Central memory CD8-positive, alpha-beta T cell (primary cell): ENCODE measurements at regions not wholly inside any gene's neighbourhood (a gene's known extent, or its start where the extent isn't known, plus 50 kb on each side); places are given as distances from the start of the nearest gene placed in this dataset.

ENCODE experiments used
- ATAC-seq: fragments of 150-1000 bp; cut with Tn5 transposase; replicated peaks from 2 replicates; pipeline ENCODE4 v1.10.0; 2022; ENCODE audit warnings: mild to moderate bottlenecking, moderate FRiP score, moderate number of reproducible peaks; ENCODE audit not compliant: poor library complexity, severe bottlenecking; ENCODE audit errors: extremely low read depth
- DNase-seq, 2 donors: peaks; one replicate each; pipeline ENCODE4 v3.0.0; 2021; ENCODE audit warnings: low spot score in 2 of 2
- H3K27ac Mint-ChIP-seq: one replicate; pipeline ENCODE4 v1.8.0; 2022; ENCODE audit warnings: low read depth, mild to moderate bottlenecking, moderate library complexity, mixed read lengths
- H3K27me3 Mint-ChIP-seq: one replicate; pipeline ENCODE4 v1.8.0; 2022; ENCODE audit warnings: mixed read lengths
- H3K36me3 Mint-ChIP-seq: one replicate; pipeline ENCODE4 v1.8.0; 2022; ENCODE audit warnings: mild to moderate bottlenecking, moderate library complexity, mixed read lengths; ENCODE audit not compliant: insufficient read depth
- H3K4me1 Mint-ChIP-seq: one replicate; pipeline ENCODE4 v1.8.0; 2022; ENCODE audit warnings: mixed read lengths
- H3K4me3 Mint-ChIP-seq: one replicate; pipeline ENCODE4 v1.8.0; 2022; ENCODE audit warnings: mild to moderate bottlenecking, moderate library complexity, mixed read lengths
- H3K9me3 Mint-ChIP-seq: one replicate; pipeline ENCODE4 v1.8.0; 2022; ENCODE audit warnings: mixed read lengths

GRCh38 chr11:79932612-79933011, 491.8 kb upstream of the TENM4 start:
- peaks cover 11% of the 10 kb centered on the region for H3K9me3 Mint-ChIP-seq
- H3K27ac Mint-ChIP-seq: no peak overlapping the region
- ATAC-seq (no peak), DNase-seq (no peak)
- H3K4me3 Mint-ChIP-seq: no peak overlapping the region
- no peaks in the 10 kb centered on the region for H3K36me3 Mint-ChIP-seq
- no peaks in the 10 kb centered on the region for H3K4me1 Mint-ChIP-seq
- no peaks in the 10 kb centered on the region for H3K27me3 Mint-ChIP-seq

- Mint-ChIP-seq H3K9me3 (peaks cover 11% of the 10 kb centered on the region), H3K4me1 (no peaks in the 10 kb centered on the region), H3K27me3 (no peaks in the 10 kb centered on the region), H3K36me3 (no peaks in the 10 kb centered on the region), H3K27ac (no peak overlapping the region), H3K4me3 (no peak overlapping the region)
- DNase-seq (no peak), ATAC-seq (no peak)
Measured at GRCh38 chr11:79931692-79932091, 490.9 kb upstream of the TENM4 start.

GRCh38 chr11:79926707-79927106, 485.9 kb upstream of the TENM4 start:
- peaks cover 6% of the 10 kb centered on the region for H3K9me3 Mint-ChIP-seq
- ATAC-seq (no peak), DNase-seq (no peak)
- H3K27ac Mint-ChIP-seq: no peak overlapping the region
- no peak overlapping the region for H3K4me3 Mint-ChIP-seq
- H3K4me1 Mint-ChIP-seq: no peaks in the 10 kb centered on the region
- no peaks in the 10 kb centered on the region for H3K27me3 Mint-ChIP-seq
- no peaks in the 10 kb centered on the region for H3K36me3 Mint-ChIP-seq

- no peak overlapping the region for H3K4me3 Mint-ChIP-seq
- no peak for ATAC-seq
- no peak for DNase-seq
Measured at GRCh38 chr11:79925570-79925969, 484.7 kb upstream of the TENM4 start.

GRCh38 chr11:79922641-79923040, 481.8 kb upstream of the TENM4 start:
- H3K36me3 Mint-ChIP-seq: no peaks in the 10 kb centered on the region
- H3K27ac Mint-ChIP-seq: no peak overlapping the region
- ATAC-seq (no peak), DNase-seq (no peak)
- no peaks in the 10 kb centered on the region for H3K4me1 Mint-ChIP-seq
- H3K9me3 Mint-ChIP-seq: no peaks in the 10 kb centered on the region
- no peaks in the 10 kb centered on the region for H3K27me3 Mint-ChIP-seq
- H3K4me3 Mint-ChIP-seq: no peak overlapping the region

More at GRCh38 chr11:79925570-79925969, 484.7 kb upstream of the TENM4 start:
- Mint-ChIP-seq H3K9me3 (no peaks in the 10 kb centered on the region), H3K27me3 (no peaks in the 10 kb centered on the region), H3K4me1 (no peaks in the 10 kb centered on the region), H3K36me3 (no peaks in the 10 kb centered on the region), H3K27ac (no peak overlapping the region)

- Mint-ChIP-seq H3K27me3 (no peaks in the 10 kb centered on the region), H3K4me3 (no peak overlapping the region), H3K9me3 (peaks cover 4% of the 10 kb centered on the region), H3K4me1 (no peaks in the 10 kb centered on the region), H3K27ac (no peak overlapping the region), H3K36me3 (no peaks in the 10 kb centered on the region)
- no peak for ATAC-seq
- DNase-seq: no peak
Measured at GRCh38 chr11:79920480-79920879, 479.6 kb upstream of the TENM4 start.

GRCh38 chr11:79919350-79919749, 478.5 kb upstream of the TENM4 start:
- no peaks in the 10 kb centered on the region for H3K27me3 Mint-ChIP-seq
- no peaks in the 10 kb centered on the region for H3K36me3 Mint-ChIP-seq
- H3K27ac Mint-ChIP-seq: no peak overlapping the region
- peaks cover 12% of the 10 kb centered on the region for H3K9me3 Mint-ChIP-seq
- no peak overlapping the region for H3K4me3 Mint-ChIP-seq
- H3K4me1 Mint-ChIP-seq: no peaks in the 10 kb centered on the region
- ATAC-seq: no peak
- DNase-seq: no peak

GRCh38 chr11:79918846-79919245, 478.0 kb upstream of the TENM4 start:
- Mint-ChIP-seq H3K27ac (no peak overlapping the region), H3K4me3 (no peak overlapping the region)

GRCh38 chr11:79906164-79906563, 465.3 kb upstream of the TENM4 start:
- Mint-ChIP-seq H3K27ac (no peak overlapping the region), H3K9me3 (peaks cover 21% of the 10 kb centered on the region), H3K4me3 (no peak overlapping the region), H3K4me1 (no peaks in the 10 kb centered on the region), H3K36me3 (no peaks in the 10 kb centered on the region), H3K27me3 (no peaks in the 10 kb centered on the region)
- DNase-seq (no peak), ATAC-seq (no peak)

More at GRCh38 chr11:79918846-79919245, 478.0 kb upstream of the TENM4 start:
- ATAC-seq (no peak), DNase-seq (no peak)
- Mint-ChIP-seq H3K36me3 (no peaks in the 10 kb centered on the region), H3K9me3 (peaks cover 17% of the 10 kb centered on the region), H3K27me3 (no peaks in the 10 kb centered on the region), H3K4me1 (no peaks in the 10 kb centered on the region)

- H3K36me3 Mint-ChIP-seq: no peaks in the 10 kb centered on the region
Measured at GRCh38 chr11:79902493-79902892, 461.7 kb upstream of the TENM4 start.

GRCh38 chr11:79897896-79898295, 457.1 kb upstream of the TENM4 start:
- DNase-seq (no peak), ATAC-seq (no peak)
- H3K27ac Mint-ChIP-seq: no peak overlapping the region
- no peaks in the 10 kb centered on the region for H3K36me3 Mint-ChIP-seq
- H3K4me1 Mint-ChIP-seq: no peaks in the 10 kb centered on the region
- H3K9me3 Mint-ChIP-seq: peaks cover 22% of the 10 kb centered on the region
- no peak overlapping the region for H3K4me3 Mint-ChIP-seq
- H3K27me3 Mint-ChIP-seq: no peaks in the 10 kb centered on the region

More at GRCh38 chr11:79902493-79902892, 461.7 kb upstream of the TENM4 start:
- no peak overlapping the region for H3K27ac Mint-ChIP-seq
- no peaks in the 10 kb centered on the region for H3K27me3 Mint-ChIP-seq
- ATAC-seq (no peak), DNase-seq (no peak)
- H3K4me1 Mint-ChIP-seq: no peaks in the 10 kb centered on the region
- H3K9me3 Mint-ChIP-seq: peaks cover 31% of the 10 kb centered on the region
- H3K4me3 Mint-ChIP-seq: no peak overlapping the region

GRCh38 chr11:79896258-79896657, 455.4 kb upstream of the TENM4 start:
- H3K36me3 Mint-ChIP-seq: no peaks in the 10 kb centered on the region
- no peak overlapping the region for H3K4me3 Mint-ChIP-seq
- no peak for ATAC-seq
- H3K4me1 Mint-ChIP-seq: no peaks in the 10 kb centered on the region
- DNase-seq: no peak
- H3K27ac Mint-ChIP-seq: no peak overlapping the region
- H3K27me3 Mint-ChIP-seq: no peaks in the 10 kb centered on the region
- peaks cover 22% of the 10 kb centered on the region for H3K9me3 Mint-ChIP-seq

GRCh38 chr11:79894111-79894510, 453.3 kb upstream of the TENM4 start:
- ATAC-seq (no peak), DNase-seq (no peak)
- H3K4me1 Mint-ChIP-seq: no peaks in the 10 kb centered on the region
- H3K27ac Mint-ChIP-seq: no peak overlapping the region
- H3K27me3 Mint-ChIP-seq: no peaks in the 10 kb centered on the region
- H3K36me3 Mint-ChIP-seq: no peaks in the 10 kb centered on the region
- peaks cover 12% of the 10 kb centered on the region for H3K9me3 Mint-ChIP-seq
- H3K4me3 Mint-ChIP-seq: no peak overlapping the region

GRCh38 chr11:79890272-79890671, 449.4 kb upstream of the TENM4 start:
- Mint-ChIP-seq H3K27me3 (no peaks in the 10 kb centered on the region), H3K4me3 (no peak overlapping the region), H3K4me1 (no peaks in the 10 kb centered on the region), H3K9me3 (peaks cover 6% of the 10 kb centered on the region), H3K36me3 (no peaks in the 10 kb centered on the region), H3K27ac (no peak overlapping the region)
- no peak for DNase-seq
- ATAC-seq: no peak
